Fibroblast of lung (primary cell): ENCODE measurements at regions not wholly inside any gene's neighbourhood (a gene's known extent, or its start where the extent isn't known, plus 50 kb on each side); places are given as distances from the start of the nearest gene placed in this dataset.

Experiments
- DNase-seq, 2 donors: peaks; one replicate each; pipeline versions ENCODE4 v3.0.0 to v3.0.0-alpha.2; 2010; ENCODE audit warnings: low read depth in 2 of 2
- H2AFZ ChIP-seq: 2 replicates; pipeline ENCODE4 v1.5.1; 2012; ENCODE audit warnings: low read length, control low read depth, inconsistent platforms
- H3K27ac ChIP-seq: 2 replicates; pipeline ENCODE4 v1.5.1; 2011; ENCODE audit warnings: low read length, control low read depth; ENCODE audit not compliant: insufficient read depth
- H3K27me3 ChIP-seq: 2 replicates; pipeline ENCODE4 v1.5.1; 2011; ENCODE audit warnings: mild to moderate bottlenecking, low read length; ENCODE audit not compliant: control insufficient read depth, insufficient read depth
- H3K36me3 ChIP-seq: 2 replicates; pipeline ENCODE4 v1.5.1; 2011; ENCODE audit warnings: low read length; ENCODE audit not compliant: control insufficient read depth, insufficient read depth
- H3K4me1 ChIP-seq: 2 replicates; pipeline ENCODE4 v1.5.1; 2011; ENCODE audit warnings: low read length; ENCODE audit not compliant: control insufficient read depth, insufficient read depth; ENCODE audit errors: extremely low read depth
- H3K4me2 ChIP-seq: 2 replicates; pipeline ENCODE4 v1.5.1; 2011; ENCODE audit warnings: low read length, control low read depth; ENCODE audit not compliant: insufficient read depth; ENCODE audit errors: extremely low read depth
- H3K4me3 ChIP-seq, 4 experiments: fragments of 200-600 bp in 1 of 4; sonication (generic) in 1 of 4; replicated peaks in 1 of 4; 2 replicates each; pipeline ENCODE4 v1.5.1; 2011 to 2016; ENCODE audit warnings: low read length in 4 of 4, low read depth in 3 of 4, mild to moderate bottlenecking in 3 of 4, control low read depth in 2 of 4, inconsistent platforms in 1 of 4, mixed read lengths in 1 of 4; ENCODE audit not compliant: insufficient read depth in 1 of 4; ENCODE audit errors: control extremely low read depth in 1 of 4
- H3K79me2 ChIP-seq: 2 replicates; pipeline ENCODE4 v1.5.1; 2012; ENCODE audit warnings: mild to moderate bottlenecking, low read length, inconsistent platforms; ENCODE audit not compliant: control insufficient read depth, insufficient read depth
- H3K9ac ChIP-seq: 2 replicates; pipeline ENCODE4 v1.5.1; 2011; ENCODE audit warnings: mild to moderate bottlenecking, low read length, control low read depth; ENCODE audit not compliant: insufficient read depth
- H3K9me3 ChIP-seq: 2 replicates; pipeline ENCODE4 v1.5.1; 2012; ENCODE audit warnings: low read depth, low read length; ENCODE audit not compliant: control insufficient read depth, insufficient read depth
- H4K20me1 ChIP-seq: 2 replicates; pipeline ENCODE4 v1.5.1; 2011; ENCODE audit warnings: low read length; ENCODE audit not compliant: control insufficient read depth, insufficient read depth; ENCODE audit errors: extremely low read depth
- CTCF ChIP-seq, 2 donors: IDR thresholded peaks in 1 of 2; conservative IDR thresholded peaks in 1 of 2; 1 replicate in 1 of 2; 2 replicates in 1 of 2; pipeline ENCODE4 v1.5.1; 2011 to 2012; ENCODE audit warnings: low read length in 2 of 2, control low read depth in 1 of 2, inconsistent platforms in 1 of 2, low read depth in 1 of 2, mild to moderate bottlenecking in 1 of 2
- EZH2 ChIP-seq: IDR thresholded peaks from 2 replicates; pipeline ENCODE4 v1.5.1; 2012; ENCODE audit warnings: low read length, control low read depth, mild to moderate bottlenecking; ENCODE audit errors: missing control alignments

GRCh38 chr5:116779846-116780245 is 205.2 kb upstream of the SEMA6A start:
- Histone ChIP-seq H3K27ac (no peak overlapping the region), H3K79me2 (no peaks in the 10 kb centered on the region), H3K4me2 (no peak overlapping the region), H2AFZ (no peak overlapping the region), H3K9ac (no peak overlapping the region), H3K9me3 (no peaks in the 10 kb centered on the region), H3K4me1 (no peaks in the 10 kb centered on the region), H3K36me3 (no peaks in the 10 kb centered on the region), H3K27me3 (no peaks in the 10 kb centered on the region), H4K20me1 (no peaks in the 10 kb centered on the region), H3K4me3 (no peak overlapping the region)
- TF ChIP-seq EZH2 (no peak), CTCF (conservative IDR thresholded peaks at IDR 0.05 in 1 of 2, IDR thresholded peaks at IDR 0.05 in 1 of 2; ENCODE audit: low read depth in 1 of 2, low read length in 2 of 2) (no peak)
- DNase-seq = no peak

GRCh38 chr5:116778651-116779280 is 204.1 kb upstream of the SEMA6A start:
- no peaks in the 10 kb centered on the region for H3K36me3 ChIP-seq
- no peak for DNase-seq
- H3K79me2 ChIP-seq = no peaks in the 10 kb centered on the region
- H3K4me1 ChIP-seq = no peaks in the 10 kb centered on the region
- TF ChIP-seq CTCF (conservative IDR thresholded peaks at IDR 0.05 in 1 of 2, IDR thresholded peaks at IDR 0.05 in 1 of 2; ENCODE audit: low read depth in 1 of 2, low read length in 2 of 2) (no peak), EZH2 (no peak)
- no peak overlapping the region for H3K4me2 ChIP-seq
- H3K9me3 ChIP-seq = no peaks in the 10 kb centered on the region
- H3K9ac ChIP-seq = no peak overlapping the region
- H3K4me3 ChIP-seq = no peak overlapping the region
- no peaks in the 10 kb centered on the region for H4K20me1 ChIP-seq
- H3K27ac ChIP-seq = no peak overlapping the region
- no peak overlapping the region for H2AFZ ChIP-seq
- no peaks in the 10 kb centered on the region for H3K27me3 ChIP-seq

- no peak overlapping the region for H3K4me3 ChIP-seq
- no peaks in the 10 kb centered on the region for H3K9me3 ChIP-seq
- H3K9ac ChIP-seq = no peak overlapping the region
- H4K20me1 ChIP-seq = no peaks in the 10 kb centered on the region
- H3K36me3 ChIP-seq = no peaks in the 10 kb centered on the region
- H3K27me3 ChIP-seq = no peaks in the 10 kb centered on the region
- H2AFZ ChIP-seq = no peak overlapping the region
- H3K79me2 ChIP-seq = no peaks in the 10 kb centered on the region
- H3K4me2 ChIP-seq = no peak overlapping the region
- no peaks in the 10 kb centered on the region for H3K4me1 ChIP-seq
- H3K27ac ChIP-seq = no peak overlapping the region
- DNase-seq = no peak
- no peak for TF ChIP-seq CTCF (conservative IDR thresholded peaks at IDR 0.05 in 1 of 2, IDR thresholded peaks at IDR 0.05 in 1 of 2; ENCODE audit: low read depth in 1 of 2, low read length in 2 of 2)
- no peak for TF ChIP-seq EZH2
Measured at GRCh38 chr5:116778032-116778431, 203.4 kb upstream of the SEMA6A start.
